GM21515 (cell line): ENCODE measurements at regions not wholly inside any gene's neighbourhood (a gene's known extent, or its start where the extent isn't known, plus 50 kb on each side); places are given as distances from the start of the nearest gene placed in this dataset.

Experiments
- ATAC-seq: cut with Tn5 transposase; IDR thresholded peaks from one replicate; pipeline ENCODE4 v1.9.1; 2021; ENCODE audit not compliant: unreplicated experiment

- no peak for ATAC-seq
Measured at GRCh38 chr2:80887841-80888378, 583.4 kb upstream of the LRRTM1 start.

- no peak for ATAC-seq
Measured at GRCh38 chr2:80874374-80874773, 569.8 kb upstream of the LRRTM1 start.

- no peak for ATAC-seq
Measured at GRCh38 chr2:80869858-80870438, 565.4 kb upstream of the LRRTM1 start.

GRCh38 chr2:80863147-80863714 is 558.7 kb upstream of the LRRTM1 start:
- no peak for ATAC-seq

- ATAC-seq: no peak
Measured at GRCh38 chr2:80858965-80859364, 554.4 kb upstream of the LRRTM1 start.

- no peak for ATAC-seq
Measured at GRCh38 chr2:80856227-80856626, 551.7 kb upstream of the LRRTM1 start.

- no peak for ATAC-seq
Measured at GRCh38 chr2:80854831-80855230, 550.3 kb upstream of the LRRTM1 start.

- ATAC-seq: no peak
Measured at GRCh38 chr2:80852808-80853139, 548.2 kb upstream of the LRRTM1 start.

GRCh38 chr2:80852079-80852807 is 547.7 kb upstream of the LRRTM1 start:
- ATAC-seq: no peak

GRCh38 chr2:80830891-80831290 is 526.3 kb upstream of the LRRTM1 start:
- no peak for ATAC-seq

GRCh38 chr2:80822999-80823398 is 518.4 kb upstream of the LRRTM1 start:
- ATAC-seq: no peak

- ATAC-seq: no peak
Measured at GRCh38 chr2:80815259-80815658, 510.7 kb upstream of the LRRTM1 start.

GRCh38 chr2:80786584-80786983 is 482.0 kb upstream of the LRRTM1 start:
- no peak for ATAC-seq

- ATAC-seq: no peak
Measured at GRCh38 chr2:80778704-80779103, 474.2 kb upstream of the LRRTM1 start.

GRCh38 chr2:80748592-80748991 is 444.0 kb upstream of the LRRTM1 start:
- ATAC-seq: no peak

GRCh38 chr2:80737047-80737446 is 432.5 kb upstream of the LRRTM1 start:
- ATAC-seq: no peak

- ATAC-seq: no peak
Measured at GRCh38 chr2:80725001-80725400, 420.4 kb upstream of the LRRTM1 start.

- no peak for ATAC-seq
Measured at GRCh38 chr2:80722803-80723202, 418.3 kb upstream of the LRRTM1 start.

GRCh38 chr2:80719607-80720006 is 415.1 kb upstream of the LRRTM1 start:
- ATAC-seq: no peak

GRCh38 chr2:80715433-80715832 is 410.9 kb upstream of the LRRTM1 start:
- no peak for ATAC-seq

- no peak for ATAC-seq
Measured at GRCh38 chr2:80711915-80712314, 407.4 kb upstream of the LRRTM1 start.

- no peak for ATAC-seq
Measured at GRCh38 chr2:80706951-80707350, 402.4 kb upstream of the LRRTM1 start.
